IPS DF 6.9 (cell line): ENCODE measurements at regions not wholly inside any gene's neighbourhood (a gene's known extent, or its start where the extent isn't known, plus 50 kb on each side); places are given as distances from the start of the nearest gene placed in this dataset.

Source experiments
- DNase-seq: peaks from one replicate; pipeline ENCODE4 v3.0.0-alpha.2; 2013; ENCODE audit warnings: low read depth, low spot score
- H3K27ac ChIP-seq: one replicate; pipeline ENCODE4 v1.5.1; 2013; ENCODE audit warnings: low read length, control low read depth
- H3K27me3 ChIP-seq: 2 replicates; pipeline ENCODE4 v1.6.1; 2013; ENCODE audit warnings: mild to moderate bottlenecking, low read length; ENCODE audit not compliant: control insufficient read depth, insufficient read depth
- H3K36me3 ChIP-seq: 2 replicates; pipeline ENCODE4 v1.6.1; 2013; ENCODE audit warnings: low read length; ENCODE audit not compliant: control insufficient read depth, insufficient read depth
- H3K4me1 ChIP-seq: 2 replicates; pipeline ENCODE4 v1.6.1; 2013; ENCODE audit warnings: low read length; ENCODE audit not compliant: control insufficient read depth, insufficient read depth
- H3K4me3 ChIP-seq: 2 replicates; pipeline ENCODE4 v1.5.1; 2013; ENCODE audit warnings: mild to moderate bottlenecking, low read length
- H3K9me3 ChIP-seq: 2 replicates; pipeline ENCODE4 v1.6.1; 2013; ENCODE audit warnings: low read length, inconsistent platforms; ENCODE audit not compliant: control insufficient read depth, insufficient read depth
- WGBS: extraction: QIAGEN DNeasy Blood & Tissue Kit; methylation state at CpG from one replicate; pipeline ENCODE4 v1.1.7; 2013; ENCODE audit warnings: mixed read lengths, missing lambda C conversion rate; ENCODE audit not compliant: insufficient read length, insufficient coverage; 5-methylcytosine and 5-hydroxymethylcytosine counted together

DNA sequence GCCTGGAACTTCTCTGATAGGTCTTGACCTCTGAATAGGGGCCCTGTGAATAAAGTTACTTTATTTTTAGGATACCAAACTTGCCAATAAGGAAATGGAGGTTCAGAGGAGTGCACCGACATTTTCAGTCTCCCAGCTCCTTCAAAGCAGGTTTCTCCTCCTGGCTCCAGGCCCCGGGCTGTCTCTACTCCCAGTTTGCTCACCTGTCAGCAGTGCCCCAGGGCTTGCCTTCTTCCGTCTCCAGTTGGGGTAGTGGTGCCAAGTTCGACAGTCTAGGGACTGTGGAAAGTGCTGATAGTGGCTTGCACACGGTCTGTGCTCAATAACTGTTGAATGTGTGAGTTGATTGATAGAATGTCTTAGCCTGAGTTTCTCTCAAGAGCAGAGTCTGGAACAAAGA lies 149.2 kb downstream of the ACTL8 start:
- Histone ChIP-seq H3K36me3 (no peaks in the 10 kb centered on the region), H3K27ac (no peak overlapping the region), H3K9me3 (no peaks in the 10 kb centered on the region), H3K4me1 (no peaks in the 10 kb centered on the region; the same call in 1 of the 2 replicates), H3K4me3 (no peak overlapping the region), H3K27me3 (no peaks in the 10 kb centered on the region)
- no peak for DNase-seq
- no CpG with 5 or more reads among the region's 5 CpGs for whole genome bisulfite sequencing

DNA sequence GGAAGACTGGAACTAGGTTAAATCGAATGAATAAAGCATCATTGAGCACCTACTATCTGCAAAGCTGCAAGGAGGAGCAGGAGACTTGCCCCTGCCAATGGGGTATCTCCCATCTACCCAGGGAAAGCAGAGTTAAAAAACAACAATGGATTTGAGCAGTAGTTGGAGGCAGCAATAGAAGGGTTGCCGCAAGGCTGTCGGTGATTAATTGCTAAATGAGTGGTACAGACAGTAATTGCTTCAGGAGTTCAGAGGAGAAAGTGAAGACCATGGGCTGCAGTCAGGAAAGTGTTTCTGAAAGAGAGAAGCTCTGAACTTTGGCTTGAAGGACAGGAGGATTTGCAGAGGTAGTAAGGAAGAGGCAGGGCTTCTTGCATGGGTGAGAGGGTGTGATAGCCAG lies 152.9 kb downstream of the ACTL8 start:
- H3K27ac ChIP-seq: no peak overlapping the region
- no peak for DNase-seq
- no peaks in the 10 kb centered on the region for H3K27me3 ChIP-seq
- no peaks in the 10 kb centered on the region for H3K36me3 ChIP-seq
- no peaks in the 10 kb centered on the region for H3K9me3 ChIP-seq
- H3K4me1 ChIP-seq: no peaks in the 10 kb centered on the region; the same call in 1 of the 2 replicates
- no CpG with 5 or more reads among the region's 3 CpGs for WGBS
- H3K4me3 ChIP-seq: no peak overlapping the region

DNA sequence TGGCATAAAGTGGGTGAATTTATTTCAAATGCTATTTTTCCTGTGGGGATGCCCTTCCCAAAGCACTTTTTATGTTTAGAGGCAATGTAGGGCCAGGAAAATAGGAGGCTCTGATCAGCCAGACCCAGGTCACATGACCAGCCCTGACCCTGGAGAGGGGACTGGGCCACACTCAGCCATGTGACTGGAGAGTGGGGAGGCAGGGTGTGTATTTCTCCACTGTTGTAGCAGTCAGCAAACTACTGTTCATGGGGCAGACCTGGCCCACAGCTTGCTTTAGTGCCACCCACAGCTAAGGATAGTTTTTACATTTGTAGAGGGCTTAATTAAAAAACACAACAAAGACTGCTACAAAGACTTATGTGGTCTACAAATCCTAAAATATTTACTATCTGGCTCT lies 153.8 kb downstream of the ACTL8 start:
- Histone ChIP-seq H3K27me3 (no peaks in the 10 kb centered on the region), H3K4me1 (no peaks in the 10 kb centered on the region; the same call in 1 of the 2 replicates), H3K4me3 (no peak overlapping the region), H3K36me3 (no peaks in the 10 kb centered on the region), H3K9me3 (no peaks in the 10 kb centered on the region), H3K27ac (no peak overlapping the region)
- DNase-seq: no peak

DNA sequence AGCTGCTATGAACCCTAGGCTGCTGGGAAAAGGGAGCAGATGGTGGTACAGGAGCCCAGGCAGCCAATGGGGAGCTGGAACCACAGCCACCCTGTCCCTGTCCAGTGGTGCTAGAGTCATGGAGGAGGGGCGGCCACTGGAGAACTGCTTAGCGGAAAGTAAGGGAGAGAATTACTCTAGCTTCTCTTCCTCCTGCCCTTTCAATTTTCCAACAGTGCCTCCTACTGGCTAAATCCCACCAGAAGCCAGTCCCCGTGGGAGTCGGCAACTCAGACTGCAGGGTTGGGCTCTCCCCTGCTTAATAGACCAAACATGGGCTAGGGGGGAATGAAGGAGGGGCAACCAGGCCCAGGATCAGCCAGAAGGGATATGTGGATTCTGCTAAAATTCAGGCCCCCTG lies 154.5 kb downstream of the ACTL8 start:
- no peaks in the 10 kb centered on the region for H3K27me3 ChIP-seq
- no peaks in the 10 kb centered on the region for H3K36me3 ChIP-seq
- H3K4me1 ChIP-seq: no peaks in the 10 kb centered on the region; the same call in 1 of the 2 replicates
- H3K9me3 ChIP-seq: no peaks in the 10 kb centered on the region
- no peak for DNase-seq
- no peak overlapping the region for H3K27ac ChIP-seq
- WGBS: no CpG with 5 or more reads among the region's 4 CpGs
- no peak overlapping the region for H3K4me3 ChIP-seq

DNA sequence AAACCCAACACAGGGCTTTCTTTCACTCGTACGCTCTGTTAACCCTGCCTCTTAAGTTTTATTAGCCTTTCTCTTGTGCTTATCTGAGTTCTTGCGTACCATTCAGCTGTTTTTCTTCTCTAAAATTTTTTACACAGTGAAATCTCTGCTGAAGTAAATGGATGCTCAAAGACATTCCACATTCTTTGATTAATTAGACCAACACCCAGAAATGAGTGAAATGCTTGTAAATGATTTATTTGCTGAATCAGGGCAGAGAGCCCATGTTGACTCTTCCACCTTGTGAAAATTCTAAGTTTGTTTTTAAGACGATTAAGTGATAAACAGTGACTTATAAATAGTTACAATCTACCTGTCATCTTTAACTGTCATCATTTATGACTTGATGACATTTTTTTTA lies 156.7 kb downstream of the ACTL8 start:
- no peak for DNase-seq
- Histone ChIP-seq H3K9me3 (no peaks in the 10 kb centered on the region), H3K4me3 (no peak overlapping the region), H3K36me3 (no peaks in the 10 kb centered on the region), H3K27me3 (no peaks in the 10 kb centered on the region), H3K4me1 (no peaks in the 10 kb centered on the region; the same call in none of the 2 replicates), H3K27ac (no peak overlapping the region)
- WGBS: no CpG with 5 or more reads among the region's 4 CpGs

DNA sequence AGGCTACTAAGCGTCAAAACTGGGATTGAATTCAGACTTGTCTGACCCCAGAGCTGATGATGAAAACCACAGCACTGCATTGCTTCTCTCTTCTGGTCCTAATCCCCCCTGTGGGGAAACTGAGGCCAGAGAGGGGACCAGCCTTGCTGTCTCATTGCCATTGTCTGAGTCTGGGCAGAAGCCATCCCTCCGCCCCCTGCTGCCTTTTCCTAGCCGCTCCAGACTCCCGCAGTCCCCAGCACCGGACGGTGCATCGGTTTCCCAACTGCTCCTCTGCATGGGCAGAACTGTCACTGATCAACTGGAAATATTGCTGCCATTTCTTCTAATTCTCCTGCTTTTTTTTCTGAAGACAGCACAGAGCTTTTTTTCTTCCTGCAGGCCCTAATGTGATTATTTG lies 157.4 kb downstream of the ACTL8 start:
- no peaks in the 10 kb centered on the region; the same call in none of the 2 replicates for H3K4me1 ChIP-seq
- DNase-seq: no peak
- H3K36me3 ChIP-seq: no peaks in the 10 kb centered on the region
- no CpG with 5 or more reads among the region's 7 CpGs for WGBS
- no peaks in the 10 kb centered on the region for H3K9me3 ChIP-seq
- no peaks in the 10 kb centered on the region for H3K27me3 ChIP-seq
- no peak overlapping the region for H3K4me3 ChIP-seq
- H3K27ac ChIP-seq: no peak overlapping the region

DNA sequence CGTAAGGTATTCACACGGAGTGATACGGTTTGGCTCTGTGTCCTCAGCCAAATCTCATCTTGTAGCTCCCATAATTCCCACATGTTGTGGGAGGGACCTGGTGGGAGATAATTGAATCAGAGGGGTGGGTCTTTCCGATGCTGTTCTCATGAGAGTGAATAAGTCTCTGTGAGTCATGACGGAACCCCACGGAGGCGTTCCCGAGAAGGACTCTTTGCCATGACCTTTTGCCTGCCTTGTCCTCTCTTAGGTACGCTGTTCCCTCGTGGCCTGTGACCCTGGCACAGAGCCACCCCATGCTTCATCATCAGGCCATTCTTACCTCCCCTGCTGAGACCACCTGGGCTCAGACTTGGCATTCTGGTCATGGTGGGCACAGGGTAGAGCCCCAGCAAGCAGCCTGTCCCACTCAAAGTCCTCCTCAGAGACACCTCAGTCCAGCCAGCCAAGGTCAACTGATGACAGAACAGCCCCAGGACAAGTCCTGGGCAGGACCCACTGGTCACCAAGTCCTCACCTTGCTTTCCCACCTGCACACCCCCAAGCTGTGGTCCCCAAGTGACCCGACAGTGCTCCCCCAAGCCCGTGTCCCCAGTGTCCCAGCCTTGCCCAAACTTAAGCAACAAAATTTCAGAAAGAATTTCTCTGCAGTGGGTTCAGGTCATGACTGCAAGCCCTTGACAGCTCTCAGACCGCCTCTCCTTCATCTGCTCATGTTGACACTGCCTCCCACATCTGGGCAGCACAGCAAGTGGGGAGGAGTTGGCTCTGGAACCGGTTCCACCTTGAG lies 158.4 kb downstream of the ACTL8 start:
- no peak for DNase-seq
- H3K27me3 ChIP-seq: no peaks in the 10 kb centered on the region
- no peak overlapping the region for H3K27ac ChIP-seq
- H3K36me3 ChIP-seq: no peaks in the 10 kb centered on the region
- no peaks in the 10 kb centered on the region; the same call in none of the 2 replicates for H3K4me1 ChIP-seq
- H3K9me3 ChIP-seq: no peaks in the 10 kb centered on the region
- no peak overlapping the region for H3K4me3 ChIP-seq
- no CpG with 5 or more reads among the region's 14 CpGs for WGBS

DNA sequence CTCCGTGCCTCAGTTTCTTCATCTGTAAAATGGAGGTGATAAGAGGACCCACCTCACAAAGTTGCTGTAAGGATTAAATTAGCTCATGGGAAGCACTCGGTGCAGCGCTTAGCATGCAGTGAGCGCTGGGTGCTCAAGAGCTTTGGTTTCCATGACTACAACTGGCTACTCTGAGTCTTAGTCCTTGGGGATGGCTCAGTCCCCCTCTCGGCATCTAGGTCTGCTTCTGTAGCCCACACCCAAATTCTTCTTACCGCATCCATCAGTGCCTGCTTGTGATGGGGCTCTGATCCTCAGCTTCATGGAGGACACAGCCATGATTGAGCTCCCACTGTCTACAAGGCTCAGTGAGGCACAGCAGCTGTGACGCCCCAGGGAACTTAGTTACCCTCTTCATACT lies 159.0 kb downstream of the ACTL8 start:
- Histone ChIP-seq H3K4me1 (no peaks in the 10 kb centered on the region; the same call in none of the 2 replicates), H3K27me3 (no peaks in the 10 kb centered on the region), H3K4me3 (no peak overlapping the region), H3K9me3 (no peaks in the 10 kb centered on the region), H3K36me3 (no peaks in the 10 kb centered on the region), H3K27ac (no peak overlapping the region)
- no CpG with 5 or more reads among the region's 7 CpGs for WGBS
- DNase-seq: no peak

DNA sequence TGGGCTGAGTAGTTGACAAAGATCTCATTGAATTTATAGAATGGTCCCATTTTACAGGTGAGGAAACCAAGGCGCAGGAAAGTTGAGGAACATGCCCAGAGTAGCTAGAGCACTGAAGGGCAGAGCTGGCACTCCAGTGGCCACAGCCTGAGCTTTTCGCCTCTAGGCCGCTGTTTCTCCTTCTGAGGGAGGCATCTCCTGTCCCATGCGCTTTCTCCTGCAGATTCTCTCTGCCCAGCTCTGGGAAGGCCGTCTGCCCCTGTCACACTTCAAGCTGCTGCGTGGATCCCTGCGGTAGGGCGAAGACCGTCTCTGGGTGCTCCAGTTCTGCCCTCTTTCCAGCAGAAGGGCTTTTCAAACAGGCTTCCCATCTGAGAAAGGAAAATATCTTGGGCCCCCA lies 159.9 kb downstream of the ACTL8 start:
- H3K36me3 ChIP-seq: no peaks in the 10 kb centered on the region
- H3K4me3 ChIP-seq: no peak overlapping the region
- H3K27me3 ChIP-seq: no peaks in the 10 kb centered on the region
- no CpG with 5 or more reads among the region's 9 CpGs for WGBS
- no peak overlapping the region for H3K27ac ChIP-seq
- H3K4me1 ChIP-seq: peaks cover 2% of the 10 kb centered on the region
- no peak for DNase-seq
- no peaks in the 10 kb centered on the region for H3K9me3 ChIP-seq

DNA sequence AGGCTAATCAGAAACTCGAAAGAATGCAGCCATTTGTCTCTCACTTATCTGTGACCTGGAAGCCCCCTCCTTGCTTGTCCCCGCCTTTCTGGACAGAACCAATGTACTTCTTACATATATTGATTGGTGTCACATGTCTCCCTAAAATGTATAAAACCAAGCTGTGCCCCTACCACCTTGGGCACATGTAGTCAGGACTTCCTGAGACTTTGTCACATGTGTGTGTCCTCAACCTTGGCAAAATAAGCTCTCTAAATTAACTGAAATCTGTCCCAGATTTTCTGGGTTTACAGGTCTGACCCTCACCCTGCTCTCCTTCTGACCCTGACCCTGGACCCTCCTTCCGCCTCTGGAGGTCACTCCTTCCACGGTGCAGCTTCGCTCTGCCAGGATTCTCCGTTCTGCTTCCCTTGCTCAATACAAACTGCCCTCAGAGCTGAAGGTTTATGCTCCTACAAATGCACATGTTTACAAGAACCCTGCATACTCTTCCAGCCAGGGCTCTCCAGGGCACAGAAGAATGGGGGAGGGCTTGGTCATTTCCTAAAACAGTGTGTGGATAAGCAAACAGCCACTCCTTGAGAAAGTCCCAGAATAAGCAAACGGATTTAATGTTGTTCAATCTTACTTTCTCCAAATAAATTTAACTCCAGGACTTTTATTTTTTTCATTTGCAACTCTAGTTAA lies 160.5 kb downstream of the ACTL8 start:
- no CpG with 5 or more reads among the region's 7 CpGs for WGBS

More for the DNA sequence above, 160.5 kb downstream of the ACTL8 start:
- DNase-seq: no peak
- no peaks in the 10 kb centered on the region for H3K9me3 ChIP-seq
- peaks cover 2% of the 10 kb centered on the region for H3K4me1 ChIP-seq
- no peaks in the 10 kb centered on the region for H3K27me3 ChIP-seq
- no peak overlapping the region for H3K27ac ChIP-seq
- H3K36me3 ChIP-seq: no peaks in the 10 kb centered on the region
- H3K4me3 ChIP-seq: no peak overlapping the region
